ENCODE measurements at regions not wholly inside any gene's neighbourhood (a gene's known extent, or its start where the extent isn't known, plus 50 kb on each side); places are given as distances from the start of the nearest gene placed in this dataset.
"Not testable (repeated sequence)": the region's sequence is repeated elsewhere in the genome, so short reads cannot be mapped to it uniquely, and the experiment has no call there.

GRCh38 chr9:26163931-26164330 is 485.7 kb upstream of the TUSC1 start:
- DNase-seq (ENCODE audit: low spot score): peak; percentile 10

- no peak for DNase-seq (ENCODE audit: low spot score)
Measured at GRCh38 chr9:26159575-26160392, 481.5 kb upstream of the TUSC1 start.

GRCh38 chr9:26158631-26159150 is 480.4 kb upstream of the TUSC1 start:
- DNase-seq (ENCODE audit: low spot score): no peak

- DNase-seq (ENCODE audit: low spot score): no peak
Measured at GRCh38 chr9:26157411-26157810, 479.2 kb upstream of the TUSC1 start.

GRCh38 chr9:26152350-26152749 is 474.1 kb upstream of the TUSC1 start:
- DNase-seq (ENCODE audit: low spot score): no peak

GRCh38 chr9:26148128-26148527 is 469.9 kb upstream of the TUSC1 start:
- no peak for DNase-seq (ENCODE audit: low spot score)

GRCh38 chr9:26145938-26146337 is 467.7 kb upstream of the TUSC1 start:
- no peak for DNase-seq (ENCODE audit: low spot score)

GRCh38 chr9:26142631-26143030 is 464.4 kb upstream of the TUSC1 start:
- no peak for DNase-seq (ENCODE audit: low spot score)

GRCh38 chr9:26142201-26142600 is 464.0 kb upstream of the TUSC1 start:
- DNase-seq (ENCODE audit: low spot score): no peak

GRCh38 chr9:26133537-26133936 is 455.3 kb upstream of the TUSC1 start:
- no peak for DNase-seq (ENCODE audit: low spot score)

- no peak for DNase-seq (ENCODE audit: low spot score)
Measured at GRCh38 chr9:26132746-26133312, 454.6 kb upstream of the TUSC1 start.

- peak; percentile 56 for DNase-seq (ENCODE audit: low spot score)
Measured at GRCh38 chr9:26131886-26132285, 453.6 kb upstream of the TUSC1 start.

GRCh38 chr9:26129217-26129616 is 451.0 kb upstream of the TUSC1 start:
- peak; percentile 12 for DNase-seq (ENCODE audit: low spot score)

- no peak for DNase-seq (ENCODE audit: low spot score)
Measured at GRCh38 chr9:26125693-26126092, 447.4 kb upstream of the TUSC1 start.

- DNase-seq (ENCODE audit: low spot score): not testable (repeated sequence)
Measured at GRCh38 chr9:26116085-26116484, 437.8 kb upstream of the TUSC1 start.

- no peak for DNase-seq (ENCODE audit: low spot score)
Measured at GRCh38 chr9:26112724-26113123, 434.5 kb upstream of the TUSC1 start.

GRCh38 chr9:26086396-26086795 is 408.2 kb upstream of the TUSC1 start:
- DNase-seq (ENCODE audit: low spot score): no peak

GRCh38 chr9:26081847-26082246 is 403.6 kb upstream of the TUSC1 start:
- DNase-seq (ENCODE audit: low spot score): no peak

GRCh38 chr9:26078706-26079105 is 400.5 kb upstream of the TUSC1 start:
- no peak for DNase-seq (ENCODE audit: low spot score)

- no peak for DNase-seq (ENCODE audit: low spot score)
Measured at GRCh38 chr9:26077860-26078259, 399.6 kb upstream of the TUSC1 start.

- DNase-seq (ENCODE audit: low spot score): no peak
Measured at GRCh38 chr9:26067608-26068007, 389.4 kb upstream of the TUSC1 start.

- DNase-seq (ENCODE audit: low spot score): no peak
Measured at GRCh38 chr9:26066237-26066636, 388.0 kb upstream of the TUSC1 start.

GRCh38 chr9:26061948-26062575 is 383.8 kb upstream of the TUSC1 start:
- DNase-seq (ENCODE audit: low spot score): no peak
